SK-N-SH treated with all-trans-retinoic acid at 6 μM for 48 hours (cell line): ENCODE measurements at regions not wholly inside any gene's neighbourhood (a gene's known extent, or its start where the extent isn't known, plus 50 kb on each side); places are given as distances from the start of the nearest gene placed in this dataset.

Source experiments
- ESRRG ChIP-seq: fragments of 250-450 bp; sonication (Bioruptor Pico); IDR thresholded peaks from 2 replicates; pipeline ENCODE4 v1.6.1; 2021; ENCODE audit warnings: mild to moderate bottlenecking
- RARB ChIP-seq: fragments of 250-450 bp; sonication (Bioruptor Pico); IDR thresholded peaks from 2 replicates; pipeline ENCODE4 v1.8.0; 2021; ENCODE audit warnings: mild to moderate bottlenecking, moderate library complexity
- TOX ChIP-seq: fragments of 250-450 bp; sonication (Bioruptor Pico); IDR thresholded peaks from 2 replicates; pipeline ENCODE4 v1.8.0; 2021; ENCODE audit warnings: mild to moderate bottlenecking, moderate library complexity, borderline replicate concordance

GRCh38 chr21:20783611-20784010, 214.6 kb upstream of the NCAM2 start:
- TF ChIP-seq RARB: no peak
- TF ChIP-seq ESRRG (CRISPR knock-in tag): no peak
- TF ChIP-seq TOX (CRISPR knock-in tag): no peak
